Panc1 (cell line): ENCODE measurements at regions not wholly inside any gene's neighbourhood (a gene's known extent, or its start where the extent isn't known, plus 50 kb on each side); places are given as distances from the start of the nearest gene placed in this dataset.

Experiments used
- ATAC-seq: fragments of 200-7000 bp; cut with Tn5 transposase; 2 replicates; pipeline ENCODE4 v1.9.1; 2020; ENCODE audit warnings: mild to moderate bottlenecking, moderate library complexity
- BruUV-seq: library from RNA; stranded (reverse); fragments of 400-500 nt; replicated peaks from 2 replicates; lab custom pipeline; 2021; lab: Mats Ljungman, UMichigan
- CTCF ChIA-PET: fragments of 300-600 bp; sonication (Branson Sonifier 250); formaldehyde crosslinking; loops from one replicate; lab custom pipeline; 2022; ENCODE audit warnings: antibody characterized with exemption; lab: Charles Lee
- POLR2A ChIA-PET: fragments of 300-600 bp; sonication (Branson Sonifier 250); formaldehyde crosslinking; loops from one replicate; lab custom pipeline; 2022; ENCODE audit warnings: antibody characterized with exemption; lab: Charles Lee
- DNase-seq: peaks from one replicate; pipeline ENCODE4 v3.0.0-alpha.2; 2010; ENCODE audit warnings: low read depth, low spot score
- H3K27ac ChIP-seq: 2 replicates; pipeline ENCODE4 v1.5.1; 2011; ENCODE audit warnings: mild to moderate bottlenecking, low read length, inconsistent platforms
- H3K27me3 ChIP-seq: fragments of 200-500 bp; sonication (Bioruptor generic); 2 replicates; pipeline ENCODE4 v1.6.0; 2014; ENCODE audit warnings: low read length, inconsistent platforms; ENCODE audit not compliant: control insufficient read depth, insufficient read depth
- H3K36me3 ChIP-seq: fragments of 200-500 bp; sonication (Bioruptor generic); 2 replicates; pipeline ENCODE4 v1.5.1; 2014; ENCODE audit warnings: inconsistent platforms, mild to moderate bottlenecking, low read length, moderate library complexity; ENCODE audit not compliant: control insufficient read depth, insufficient read depth
- H3K4me1 ChIP-seq: 2 replicates; pipeline ENCODE4 v1.5.1; 2011; ENCODE audit warnings: inconsistent platforms, mild to moderate bottlenecking, low read length, moderate library complexity; ENCODE audit not compliant: control insufficient read depth, insufficient read depth
- H3K4me3 ChIP-seq, 2 experiments: 2 replicates each; pipeline ENCODE4 v1.5.1; 2011 to 2012; ENCODE audit warnings: low read depth in 2 of 2, low read length in 2 of 2, mild to moderate bottlenecking in 2 of 2, inconsistent platforms in 1 of 2, moderate library complexity in 1 of 2
- H3K9me3 ChIP-seq: fragments of 200-500 bp; sonication (Bioruptor generic); 2 replicates; pipeline ENCODE4 v1.5.1; 2014; ENCODE audit warnings: low read depth, mild to moderate bottlenecking, inconsistent platforms, low read length, moderate library complexity; ENCODE audit not compliant: control insufficient read depth, insufficient read depth
- CTCF ChIP-seq: fragments of 450-650 bp; IDR thresholded peaks from 2 replicates; pipeline ENCODE4 v1.5.1; 2017; ENCODE audit warnings: mild to moderate bottlenecking
- POLR2AphosphoS5 ChIP-seq: IDR thresholded peaks from 2 replicates; pipeline ENCODE4 v1.6.1; 2012; ENCODE audit warnings: mild to moderate bottlenecking, low read depth, low read length, moderate library complexity
- REST ChIP-seq, 2 experiments: IDR thresholded peaks; 2 replicates each; pipeline ENCODE4 v1.6.1; 2011 to 2012; ENCODE audit warnings: low read depth in 2 of 2, control low read depth in 1 of 2, low read length in 1 of 2, mild to moderate bottlenecking in 1 of 2, moderate library complexity in 1 of 2; ENCODE audit not compliant: insufficient read depth in 1 of 2
- SIN3A ChIP-seq: IDR thresholded peaks from 2 replicates; pipeline ENCODE4 v1.6.1; 2012; ENCODE audit warnings: low read depth, mild to moderate bottlenecking, low read length, moderate library complexity, borderline replicate concordance; ENCODE audit not compliant: insufficient read depth
- TCF7L2 ChIP-seq: IDR thresholded peaks from 2 replicates; pipeline ENCODE4 v1.6.1; 2011; ENCODE audit warnings: mild to moderate bottlenecking, low read depth, low read length, inconsistent platforms
- in situ Hi-C: cut with HindIII; loops from 2 replicates; pipeline ENCODE4 v1.10.0; 2016; ENCODE audit warnings: low sequenced_read_pairs, low pct_unique_long_range_greater_than_20kb
- intact Hi-C: fragments of 100-400 bp; cut with micrococcal nuclease; formaldehyde crosslinking; loops from one replicate; pipeline ENCODE4 v1.10.0; 2022; ENCODE audit not compliant: unreplicated experiment

GRCh38 chr7:131232768-131233167, 94.9 kb upstream of the MKLN1 start:
- H3K36me3 ChIP-seq, result no peaks in the 10 kb centered on the region
- DNase-seq (no peak), ATAC-seq (no peak)
- CTCF ChIA-PET, result no interaction called here
- in situ Hi-C loops, result no loop called here
- intact Hi-C loops, result no loop called here
- no peak overlapping the region for H3K27ac ChIP-seq
- BruUV-seq, result no TSS peak
- no peaks in the 10 kb centered on the region for H3K4me1 ChIP-seq
- H3K4me3 ChIP-seq, result no peak overlapping the region
- no peaks in the 10 kb centered on the region for H3K27me3 ChIP-seq
- POLR2A ChIA-PET, result no interaction called here
- TF ChIP-seq CTCF, result no peak
- no peak for TF ChIP-seq SIN3A
- TF ChIP-seq REST (IDR thresholded peaks at IDR 0.05; ENCODE audit: insufficient read depth in 1 of 2, low read depth in 2 of 2, low read length in 1 of 2), result no peak
- TF ChIP-seq POLR2AphosphoS5, result no peak
- TF ChIP-seq TCF7L2, result no peak
- H3K9me3 ChIP-seq, result no peaks in the 10 kb centered on the region

- Histone ChIP-seq H3K27ac (no peak overlapping the region), H3K4me3 (no peak overlapping the region), H3K27me3 (no peaks in the 10 kb centered on the region), H3K9me3 (no peaks in the 10 kb centered on the region), H3K4me1 (no peaks in the 10 kb centered on the region), H3K36me3 (no peaks in the 10 kb centered on the region)
- TF ChIP-seq POLR2AphosphoS5 (no peak), TCF7L2 (no peak), CTCF (no peak), SIN3A (no peak), REST (IDR thresholded peaks at IDR 0.05; ENCODE audit: insufficient read depth in 1 of 2, low read depth in 2 of 2, low read length in 1 of 2) (no peak)
- intact Hi-C loops (no loop called here), in situ Hi-C loops (no loop called here)
- POLR2A ChIA-PET, result no interaction called here
- DNase-seq (no peak), ATAC-seq (no peak)
- CTCF ChIA-PET, result no interaction called here
- BruUV-seq, result no TSS peak
Observed at GRCh38 chr7:131233193-131233592, 94.5 kb upstream of the MKLN1 start.
